NCI-H82 (cell line): ENCODE measurements at regions not wholly inside any gene's neighbourhood (a gene's known extent, or its start where the extent isn't known, plus 50 kb on each side); places are given as distances from the start of the nearest gene placed in this dataset.

ENCODE experiments used
- DNase-seq: peaks from one replicate; lab custom pipeline; 2025; lab: John Stamatoyannopoulos, UW

GRCh38 chr1:113219377-113219776, 146.4 kb downstream of the LRIG2 start:
- DNase-seq, result peak; percentile 35

- peak; percentile 52 for DNase-seq
Observed at GRCh38 chr1:113219828-113220227, 146.8 kb downstream of the LRIG2 start.

GRCh38 chr1:113223040-113223439, 150.0 kb downstream of the LRIG2 start:
- no peak for DNase-seq

- DNase-seq, result peak; percentile 23
Observed at GRCh38 chr1:113223546-113223945, 150.5 kb downstream of the LRIG2 start.

- DNase-seq, result no peak
Observed at GRCh38 chr1:113226148-113226547, 153.2 kb downstream of the LRIG2 start.

GRCh38 chr1:113231866-113232265, 158.4 kb upstream of the MAGI3 start:
- no peak for DNase-seq

GRCh38 chr1:113233441-113233840, 156.9 kb upstream of the MAGI3 start:
- no peak for DNase-seq

GRCh38 chr1:113241237-113241636, 149.1 kb upstream of the MAGI3 start:
- DNase-seq, result no peak

- no peak for DNase-seq
Observed at GRCh38 chr1:113242481-113242880, 147.8 kb upstream of the MAGI3 start.

- DNase-seq, result no peak
Observed at GRCh38 chr1:113243529-113243928, 146.8 kb upstream of the MAGI3 start.

- DNase-seq, result no peak
Observed at GRCh38 chr1:113244112-113244820, 146.0 kb upstream of the MAGI3 start.

GRCh38 chr1:113245252-113245651, 145.1 kb upstream of the MAGI3 start:
- no peak for DNase-seq

GRCh38 chr1:113246929-113247328, 143.4 kb upstream of the MAGI3 start:
- DNase-seq, result no peak

- DNase-seq, result no peak
Observed at GRCh38 chr1:113247355-113247754, 143.0 kb upstream of the MAGI3 start.

- DNase-seq, result no peak
Observed at GRCh38 chr1:113247782-113248181, 142.5 kb upstream of the MAGI3 start.

- DNase-seq, result no peak
Observed at GRCh38 chr1:113248494-113248893, 141.8 kb upstream of the MAGI3 start.

- no peak for DNase-seq
Observed at GRCh38 chr1:113250161-113250560, 140.2 kb upstream of the MAGI3 start.

GRCh38 chr1:113252166-113252565, 138.1 kb upstream of the MAGI3 start:
- DNase-seq, result peak; percentile 98

- no peak for DNase-seq
Observed at GRCh38 chr1:113253187-113253586, 137.1 kb upstream of the MAGI3 start.

- DNase-seq, result no peak
Observed at GRCh38 chr1:113253590-113253989, 136.7 kb upstream of the MAGI3 start.

- DNase-seq, result no peak
Observed at GRCh38 chr1:113255038-113255719, 135.1 kb upstream of the MAGI3 start.

GRCh38 chr1:113255720-113256347, 134.5 kb upstream of the MAGI3 start:
- peak; percentile 27 for DNase-seq

- DNase-seq, result no peak
Observed at GRCh38 chr1:113256348-113256729, 134.0 kb upstream of the MAGI3 start.
